GM21619 (cell line): ENCODE measurements at regions not wholly inside any gene's neighbourhood (a gene's known extent, or its start where the extent isn't known, plus 50 kb on each side); places are given as distances from the start of the nearest gene placed in this dataset.

ENCODE experiments used
- ATAC-seq: cut with Tn5 transposase; IDR thresholded peaks from one replicate; pipeline ENCODE4 v1.9.1; 2021; ENCODE audit not compliant: unreplicated experiment

- no peak for ATAC-seq
Measured at GRCh38 chr17:71398800-71399219, 722.0 kb upstream of the SOX9 start.

- no peak for ATAC-seq
Measured at GRCh38 chr17:71399221-71399620, 721.6 kb upstream of the SOX9 start.

- no peak for ATAC-seq
Measured at GRCh38 chr17:71399649-71400048, 721.2 kb upstream of the SOX9 start.

- no peak for ATAC-seq
Measured at GRCh38 chr17:71402007-71402406, 718.8 kb upstream of the SOX9 start.

- ATAC-seq: no peak
Measured at GRCh38 chr17:71402661-71403141, 718.1 kb upstream of the SOX9 start.

GRCh38 chr17:71405101-71405500, 715.7 kb upstream of the SOX9 start:
- no peak for ATAC-seq

- no peak for ATAC-seq
Measured at GRCh38 chr17:71407981-71408380, 712.8 kb upstream of the SOX9 start.

- ATAC-seq: no peak
Measured at GRCh38 chr17:71409137-71409536, 711.7 kb upstream of the SOX9 start.

GRCh38 chr17:71409712-71410111, 711.1 kb upstream of the SOX9 start:
- no peak for ATAC-seq

GRCh38 chr17:71412803-71413202, 708.0 kb upstream of the SOX9 start:
- ATAC-seq: no peak

- no peak for ATAC-seq
Measured at GRCh38 chr17:71413935-71414334, 706.9 kb upstream of the SOX9 start.

- no peak for ATAC-seq
Measured at GRCh38 chr17:71417142-71417541, 703.7 kb upstream of the SOX9 start.

- ATAC-seq: no peak
Measured at GRCh38 chr17:71422968-71423367, 697.9 kb upstream of the SOX9 start.

- ATAC-seq: no peak
Measured at GRCh38 chr17:71423871-71424546, 696.8 kb upstream of the SOX9 start.

- no peak for ATAC-seq
Measured at GRCh38 chr17:71427801-71428200, 693.0 kb upstream of the SOX9 start.

GRCh38 chr17:71428897-71429296, 691.9 kb upstream of the SOX9 start:
- no peak for ATAC-seq

- ATAC-seq: no peak
Measured at GRCh38 chr17:71430281-71430680, 690.5 kb upstream of the SOX9 start.

GRCh38 chr17:71431146-71431545, 689.7 kb upstream of the SOX9 start:
- ATAC-seq: no peak

- ATAC-seq: no peak
Measured at GRCh38 chr17:71432378-71433315, 688.2 kb upstream of the SOX9 start.

GRCh38 chr17:71434716-71435115, 686.1 kb upstream of the SOX9 start:
- ATAC-seq: no peak

GRCh38 chr17:71436479-71436878, 684.3 kb upstream of the SOX9 start:
- no peak for ATAC-seq

GRCh38 chr17:71437166-71437565, 683.7 kb upstream of the SOX9 start:
- no peak for ATAC-seq
